ENCODE measurements at regions not wholly inside any gene's neighbourhood (a gene's known extent, or its start where the extent isn't known, plus 50 kb on each side); places are given as distances from the start of the nearest gene placed in this dataset.

DNA sequence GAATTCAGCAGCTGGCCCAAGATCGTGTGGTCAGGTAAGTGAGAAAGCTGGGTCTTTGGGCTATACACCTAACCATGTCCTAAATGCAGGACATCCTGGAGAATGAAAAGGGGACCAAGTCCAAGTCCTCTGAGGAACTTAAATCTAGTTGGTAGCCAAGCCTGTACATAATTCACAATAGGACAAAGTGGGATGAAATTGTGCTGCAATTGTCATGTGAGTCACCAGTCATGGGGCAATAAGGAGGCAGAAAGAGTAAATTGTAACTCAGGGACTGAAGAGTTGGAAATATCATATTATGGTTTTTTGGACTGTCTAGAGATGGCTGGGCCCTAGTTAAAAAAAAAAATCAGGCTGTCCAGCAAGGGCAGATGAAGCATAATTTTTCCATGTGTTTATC, 202.6 kb downstream of the CYLD start:
- Histone ChIP-seq H3K27me3 (ENCODE audit: insufficient read depth, low read length, poor library complexity) (no peaks in the 10 kb centered on the region), H3K27ac (ENCODE audit: low read length) (no peak overlapping the region), H3K9me3 (ENCODE audit: insufficient read depth, low read length, severe bottlenecking) (no peaks in the 10 kb centered on the region), H3K79me2 (ENCODE audit: insufficient read depth, low read length) (no peaks in the 10 kb centered on the region), H3K36me3 (ENCODE audit: insufficient read depth, low read length) (no peaks in the 10 kb centered on the region), H3K4me2 (ENCODE audit: insufficient read depth, low read length) (no peak overlapping the region), H2AFZ (ENCODE audit: low read depth, low read length) (no peak overlapping the region), H4K20me1 (ENCODE audit: insufficient read depth, low read length) (no peaks in the 10 kb centered on the region; the same call in 1 of the 2 replicates), H3K4me3 (ENCODE audit: low read depth in 1 of 2, low read length in 2 of 2) (no peak overlapping the region), H3K9ac (ENCODE audit: low read depth, low read length) (no peak overlapping the region), H3K4me1 (ENCODE audit: insufficient read depth, low read length) (no peaks in the 10 kb centered on the region)
- TF ChIP-seq EZH2 (IDR thresholded peaks at IDR 0.05; ENCODE audit: borderline replicate concordance, low read depth, low read length, severe bottlenecking) = no peak
- no peak for TF ChIP-seq CTCF (IDR thresholded peaks at IDR 0.05; ENCODE audit: borderline replicate concordance, extremely low read depth, low read length, poor library complexity, severe bottlenecking)
- ATAC-seq (ENCODE audit: insufficient read depth, low read depth) = no peak
- DNase-seq = no peak

GRCh38 chr16:50944033-50944432, 202.1 kb downstream of the CYLD start:
- Histone ChIP-seq H3K79me2 (ENCODE audit: insufficient read depth, low read length) (no peaks in the 10 kb centered on the region), H3K4me1 (ENCODE audit: insufficient read depth, low read length) (no peaks in the 10 kb centered on the region), H3K9ac (ENCODE audit: low read depth, low read length) (no peak overlapping the region), H3K36me3 (ENCODE audit: insufficient read depth, low read length) (no peaks in the 10 kb centered on the region), H3K4me2 (ENCODE audit: insufficient read depth, low read length) (no peak overlapping the region), H4K20me1 (ENCODE audit: insufficient read depth, low read length) (no peaks in the 10 kb centered on the region; the same call in 1 of the 2 replicates), H3K4me3 (ENCODE audit: low read depth in 1 of 2, low read length in 2 of 2) (no peak overlapping the region), H3K9me3 (ENCODE audit: insufficient read depth, low read length, severe bottlenecking) (no peaks in the 10 kb centered on the region), H3K27me3 (ENCODE audit: insufficient read depth, low read length, poor library complexity) (no peaks in the 10 kb centered on the region), H3K27ac (ENCODE audit: low read length) (no peak overlapping the region), H2AFZ (ENCODE audit: low read depth, low read length) (no peak overlapping the region)
- DNase-seq (no peak), ATAC-seq (ENCODE audit: insufficient read depth, low read depth) (no peak)
- TF ChIP-seq EZH2 (IDR thresholded peaks at IDR 0.05; ENCODE audit: borderline replicate concordance, low read depth, low read length, severe bottlenecking) = no peak
- TF ChIP-seq CTCF (IDR thresholded peaks at IDR 0.05; ENCODE audit: borderline replicate concordance, extremely low read depth, low read length, poor library complexity, severe bottlenecking) = no peak

DNA sequence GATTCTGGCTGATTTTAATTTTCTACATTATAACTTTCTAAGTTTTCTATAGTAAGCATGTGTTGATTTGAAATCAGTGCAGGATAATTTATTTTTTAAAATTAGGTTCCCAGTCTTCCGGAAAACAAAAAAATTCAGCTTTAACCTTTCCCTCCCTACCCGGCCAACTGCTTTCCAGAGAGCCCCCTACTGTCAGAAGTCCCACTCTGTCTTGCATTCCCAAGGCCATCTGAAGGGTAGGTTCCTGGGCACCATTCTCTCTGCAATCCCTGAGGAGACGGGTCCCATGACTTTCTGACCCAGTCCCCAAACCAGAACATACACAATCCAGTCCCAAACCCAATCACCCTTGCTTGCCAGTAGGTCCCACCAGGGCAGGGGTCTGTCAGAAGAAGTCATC, 200.3 kb downstream of the CYLD start:
- no peaks in the 10 kb centered on the region for H3K36me3 ChIP-seq (ENCODE audit: insufficient read depth, low read length)
- H3K4me2 ChIP-seq (ENCODE audit: insufficient read depth, low read length) = no peak overlapping the region
- no peak overlapping the region for H3K4me3 ChIP-seq (ENCODE audit: low read depth in 1 of 2, low read length in 2 of 2)
- H3K79me2 ChIP-seq (ENCODE audit: insufficient read depth, low read length) = no peaks in the 10 kb centered on the region
- H3K27ac ChIP-seq (ENCODE audit: low read length) = no peak overlapping the region
- ATAC-seq (ENCODE audit: insufficient read depth, low read depth) (no peak), DNase-seq (no peak)
- no peak overlapping the region for H2AFZ ChIP-seq (ENCODE audit: low read depth, low read length)
- no peaks in the 10 kb centered on the region for H3K4me1 ChIP-seq (ENCODE audit: insufficient read depth, low read length)
- no peaks in the 10 kb centered on the region; the same call in 1 of the 2 replicates for H4K20me1 ChIP-seq (ENCODE audit: insufficient read depth, low read length)
- no peaks in the 10 kb centered on the region for H3K27me3 ChIP-seq (ENCODE audit: insufficient read depth, low read length, poor library complexity)
- no peak overlapping the region for H3K9ac ChIP-seq (ENCODE audit: low read depth, low read length)
- TF ChIP-seq CTCF (IDR thresholded peaks at IDR 0.05; ENCODE audit: borderline replicate concordance, extremely low read depth, low read length, poor library complexity, severe bottlenecking) (no peak), EZH2 (IDR thresholded peaks at IDR 0.05; ENCODE audit: borderline replicate concordance, low read depth, low read length, severe bottlenecking) (no peak)
- no peaks in the 10 kb centered on the region for H3K9me3 ChIP-seq (ENCODE audit: insufficient read depth, low read length, severe bottlenecking)

DNA sequence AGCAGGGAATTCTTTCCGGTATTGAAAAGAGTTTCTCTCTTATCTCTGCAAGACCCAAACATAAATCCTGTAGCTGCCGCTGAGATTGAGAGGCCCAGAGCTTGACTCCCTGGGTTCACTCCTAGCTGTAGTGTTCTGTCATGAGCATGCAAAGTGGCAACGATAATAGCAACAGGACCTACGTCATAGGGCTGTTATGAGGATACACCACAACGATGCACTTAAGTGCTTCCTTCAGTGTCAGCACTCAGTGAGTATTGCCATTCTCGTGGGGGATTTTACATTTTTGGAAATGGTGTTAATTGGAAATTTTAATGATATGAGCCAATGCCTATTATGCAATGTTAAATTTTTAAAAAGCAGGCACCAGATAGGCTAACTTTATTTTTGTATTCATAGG, 199.8 kb downstream of the CYLD start:
- no peak overlapping the region for H3K4me3 ChIP-seq (ENCODE audit: low read depth in 1 of 2, low read length in 2 of 2)

More for the DNA sequence above, 199.8 kb downstream of the CYLD start:
- Histone ChIP-seq H3K9me3 (ENCODE audit: insufficient read depth, low read length, severe bottlenecking) (no peaks in the 10 kb centered on the region), H3K27me3 (ENCODE audit: insufficient read depth, low read length, poor library complexity) (no peaks in the 10 kb centered on the region), H3K36me3 (ENCODE audit: insufficient read depth, low read length) (no peaks in the 10 kb centered on the region), H3K27ac (ENCODE audit: low read length) (no peak overlapping the region), H3K9ac (ENCODE audit: low read depth, low read length) (no peak overlapping the region), H3K4me1 (ENCODE audit: insufficient read depth, low read length) (no peaks in the 10 kb centered on the region), H2AFZ (ENCODE audit: low read depth, low read length) (no peak overlapping the region), H3K4me2 (ENCODE audit: insufficient read depth, low read length) (no peak overlapping the region), H4K20me1 (ENCODE audit: insufficient read depth, low read length) (no peaks in the 10 kb centered on the region; the same call in 1 of the 2 replicates), H3K79me2 (ENCODE audit: insufficient read depth, low read length) (no peaks in the 10 kb centered on the region)
- TF ChIP-seq EZH2 (IDR thresholded peaks at IDR 0.05; ENCODE audit: borderline replicate concordance, low read depth, low read length, severe bottlenecking) (no peak), CTCF (IDR thresholded peaks at IDR 0.05; ENCODE audit: borderline replicate concordance, extremely low read depth, low read length, poor library complexity, severe bottlenecking) (no peak)
- no peak for ATAC-seq (ENCODE audit: insufficient read depth, low read depth)
- no peak for DNase-seq

Measured in DND-41 (cell line).